HepG2 (cell line): ENCODE measurements at regions not wholly inside any gene's neighbourhood (a gene's known extent, or its start where the extent isn't known, plus 50 kb on each side); places are given as distances from the start of the nearest gene placed in this dataset.
A peak's percentile ranks its signal among the peaks of the same experiment; 100 is the strongest.

Experiments used
- ATF2 ChIP-seq: sonication (generic); formaldehyde crosslinking; IDR thresholded peaks from 2 replicates; pipeline ENCODE4 v1.4.0; 2020; ENCODE audit warnings: missing genetic modification reagents
- CAMTA2 ChIP-seq: sonication (generic); formaldehyde crosslinking; IDR thresholded peaks from 2 replicates; pipeline ENCODE4 v1.4.0; 2020; ENCODE audit warnings: mild to moderate bottlenecking, missing genetic modification reagents, borderline replicate concordance
- DNMT1 ChIP-seq: sonication (generic); formaldehyde crosslinking; IDR thresholded peaks from 2 replicates; pipeline ENCODE4 v1.5.1; 2020; ENCODE audit warnings: mild to moderate bottlenecking, missing genetic modification reagents
- IRX3 ChIP-seq: sonication (generic); formaldehyde crosslinking; IDR thresholded peaks from 2 replicates; pipeline ENCODE4 v1.8.1; 2023; ENCODE audit warnings: mild to moderate bottlenecking, low read depth, missing genetic modification reagents, borderline replicate concordance
- KMT2A ChIP-seq: sonication (generic); formaldehyde crosslinking; IDR thresholded peaks from 2 replicates; pipeline ENCODE4 v1.4.0; 2020; ENCODE audit warnings: missing genetic modification reagents
- MATR3 ChIP-seq: sonication (generic); formaldehyde crosslinking; IDR thresholded peaks from 2 replicates; pipeline ENCODE4 v1.4.0; 2020; ENCODE audit warnings: missing genetic modification reagents
- NCOA5 ChIP-seq: sonication (generic); formaldehyde crosslinking; IDR thresholded peaks from 2 replicates; pipeline ENCODE4 v1.4.0; 2020; ENCODE audit warnings: missing genetic modification reagents
- RAD51 ChIP-seq: fragments of 450-650 bp; IDR thresholded peaks from 2 replicates; pipeline ENCODE4 v1.6.1; 2016; ENCODE audit warnings: borderline replicate concordance
- RFX1 ChIP-seq: fragments of 450-650 bp; IDR thresholded peaks from 2 replicates; pipeline ENCODE4 v1.6.1; 2017
- TFDP1 ChIP-seq: IDR thresholded peaks from 2 replicates; pipeline ENCODE4 v1.6.1; 2016; ENCODE audit warnings: missing compliant biosample characterization, missing genetic modification reagents, borderline replicate concordance
- ZNF354B ChIP-seq: sonication (generic); formaldehyde crosslinking; IDR thresholded peaks from 2 replicates; pipeline ENCODE4 v1.8.0; 2022; ENCODE audit warnings: mild to moderate bottlenecking, missing genetic modification reagents
- ZNF547 ChIP-seq: sonication (generic); formaldehyde crosslinking; IDR thresholded peaks from 2 replicates; pipeline ENCODE4 v1.5.1; 2020; ENCODE audit warnings: mild to moderate bottlenecking, missing genetic modification reagents
- ZNF567 ChIP-seq: sonication (generic); formaldehyde crosslinking; IDR thresholded peaks from 2 replicates; pipeline ENCODE4 v1.8.1; 2023; ENCODE audit warnings: mild to moderate bottlenecking, missing genetic modification reagents, borderline replicate concordance
- ZNF572 ChIP-seq: sonication (generic); formaldehyde crosslinking; IDR thresholded peaks from 2 replicates; pipeline ENCODE4 v1.5.1; 2020; ENCODE audit warnings: mild to moderate bottlenecking, missing genetic modification reagents
- ZNF629 ChIP-seq: sonication (generic); formaldehyde crosslinking; conservative IDR thresholded peaks from 2 replicates; pipeline ENCODE4 v1.5.0; 2020; ENCODE audit warnings: missing genetic modification reagents
- TF ChIP-seq, protein P1 (sequence below): sonication (generic); formaldehyde crosslinking; IDR thresholded peaks from 2 replicates; pipeline ENCODE4 v1.4.0; 2020; ENCODE audit warnings: mild to moderate bottlenecking, missing genetic modification reagents, borderline replicate concordance
- TF ChIP-seq, protein P2 (sequence below): sonication (generic); formaldehyde crosslinking; IDR thresholded peaks from 2 replicates; pipeline ENCODE4 v1.4.0; 2020; ENCODE audit warnings: mild to moderate bottlenecking, missing genetic modification reagents
- TF ChIP-seq, protein P3 (sequence below): sonication (generic); formaldehyde crosslinking; IDR thresholded peaks from 2 replicates; pipeline ENCODE4 v1.5.0; 2020; ENCODE audit warnings: missing genetic modification reagents, mild to moderate bottlenecking, borderline replicate concordance
- TF ChIP-seq, protein P4 (sequence below): sonication (generic); formaldehyde crosslinking; IDR thresholded peaks from 2 replicates; pipeline ENCODE4 v1.4.0; 2020; ENCODE audit warnings: missing genetic modification reagents
- TF ChIP-seq, protein P5 (sequence below): sonication (generic); formaldehyde crosslinking; IDR thresholded peaks from 2 replicates; pipeline ENCODE4 v1.4.0; 2020; ENCODE audit warnings: missing genetic modification reagents

- TF ChIP-seq ZNF629 (CRISPR knock-in tag) (peak; percentile 61), ATF2 (CRISPR knock-in tag) (no peak), RAD51 (no peak), NCOA5 (CRISPR knock-in tag) (no peak), ZNF547 (no peak), ZNF567 (0 out of 2 replicates have a peak, but pooled peaks have one; percentile 20), CAMTA2 (CRISPR knock-in tag) (no peak), RFX1 (no peak), ZNF572 (CRISPR knock-in tag) (peak; percentile 69; the same call in 1 of the 2 replicates), IRX3 (CRISPR knock-in tag) (no peak), ZNF354B (CRISPR knock-in tag) (no peak), MATR3 (CRISPR knock-in tag) (no peak), TFDP1 (no peak; the same call in 1 of the 2 replicates), KMT2A (0 out of 2 replicates have a peak, but pooled peaks have one; percentile 28), DNMT1 (CRISPR knock-in tag) (0 out of 2 replicates have a peak, but pooled peaks have one; percentile 19)
- TF ChIP-seq, protein P1, sequence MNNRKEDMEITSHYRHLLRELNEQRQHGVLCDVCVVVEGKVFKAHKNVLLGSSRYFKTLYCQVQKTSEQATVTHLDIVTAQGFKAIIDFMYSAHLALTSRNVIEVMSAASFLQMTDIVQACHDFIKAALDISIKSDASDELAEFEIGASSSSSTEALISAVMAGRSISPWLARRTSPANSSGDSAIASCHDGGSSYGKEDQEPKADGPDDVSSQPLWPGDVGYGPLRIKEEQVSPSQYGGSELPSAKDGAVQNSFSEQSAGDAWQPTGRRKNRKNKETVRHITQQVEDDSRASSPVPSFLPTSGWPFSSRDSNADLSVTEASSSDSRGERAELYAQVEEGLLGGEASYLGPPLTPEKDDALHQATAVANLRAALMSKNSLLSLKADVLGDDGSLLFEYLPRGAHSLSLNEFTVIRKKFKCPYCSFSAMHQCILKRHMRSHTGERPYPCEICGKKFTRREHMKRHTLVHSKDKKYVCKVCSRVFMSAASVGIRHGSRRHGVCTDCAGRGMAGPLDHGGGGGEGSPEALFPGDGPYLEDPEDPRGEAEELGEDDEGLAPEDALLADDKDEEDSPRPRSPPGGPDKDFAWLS (CRISPR knock-in tag): no peak
- TF ChIP-seq, protein P2, sequence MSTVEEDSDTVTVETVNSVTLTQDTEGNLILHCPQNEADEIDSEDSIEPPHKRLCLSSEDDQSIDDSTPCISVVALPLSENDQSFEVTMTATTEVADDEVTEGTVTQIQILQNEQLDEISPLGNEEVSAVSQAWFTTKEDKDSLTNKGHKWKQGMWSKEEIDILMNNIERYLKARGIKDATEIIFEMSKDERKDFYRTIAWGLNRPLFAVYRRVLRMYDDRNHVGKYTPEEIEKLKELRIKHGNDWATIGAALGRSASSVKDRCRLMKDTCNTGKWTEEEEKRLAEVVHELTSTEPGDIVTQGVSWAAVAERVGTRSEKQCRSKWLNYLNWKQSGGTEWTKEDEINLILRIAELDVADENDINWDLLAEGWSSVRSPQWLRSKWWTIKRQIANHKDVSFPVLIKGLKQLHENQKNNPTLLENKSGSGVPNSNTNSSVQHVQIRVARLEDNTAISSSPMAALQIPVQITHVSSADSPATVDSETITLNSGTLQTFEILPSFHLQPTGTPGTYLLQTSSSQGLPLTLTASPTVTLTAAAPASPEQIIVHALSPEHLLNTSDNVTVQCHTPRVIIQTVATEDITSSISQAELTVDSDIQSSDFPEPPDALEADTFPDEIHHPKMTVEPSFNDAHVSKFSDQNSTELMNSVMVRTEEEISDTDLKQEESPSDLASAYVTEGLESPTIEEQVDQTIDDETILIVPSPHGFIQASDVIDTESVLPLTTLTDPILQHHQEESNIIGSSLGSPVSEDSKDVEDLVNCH (CRISPR knock-in tag): no peak
- TF ChIP-seq, protein P3, sequence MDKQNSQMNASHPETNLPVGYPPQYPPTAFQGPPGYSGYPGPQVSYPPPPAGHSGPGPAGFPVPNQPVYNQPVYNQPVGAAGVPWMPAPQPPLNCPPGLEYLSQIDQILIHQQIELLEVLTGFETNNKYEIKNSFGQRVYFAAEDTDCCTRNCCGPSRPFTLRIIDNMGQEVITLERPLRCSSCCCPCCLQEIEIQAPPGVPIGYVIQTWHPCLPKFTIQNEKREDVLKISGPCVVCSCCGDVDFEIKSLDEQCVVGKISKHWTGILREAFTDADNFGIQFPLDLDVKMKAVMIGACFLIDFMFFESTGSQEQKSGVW: no peak
- TF ChIP-seq, protein P4, sequence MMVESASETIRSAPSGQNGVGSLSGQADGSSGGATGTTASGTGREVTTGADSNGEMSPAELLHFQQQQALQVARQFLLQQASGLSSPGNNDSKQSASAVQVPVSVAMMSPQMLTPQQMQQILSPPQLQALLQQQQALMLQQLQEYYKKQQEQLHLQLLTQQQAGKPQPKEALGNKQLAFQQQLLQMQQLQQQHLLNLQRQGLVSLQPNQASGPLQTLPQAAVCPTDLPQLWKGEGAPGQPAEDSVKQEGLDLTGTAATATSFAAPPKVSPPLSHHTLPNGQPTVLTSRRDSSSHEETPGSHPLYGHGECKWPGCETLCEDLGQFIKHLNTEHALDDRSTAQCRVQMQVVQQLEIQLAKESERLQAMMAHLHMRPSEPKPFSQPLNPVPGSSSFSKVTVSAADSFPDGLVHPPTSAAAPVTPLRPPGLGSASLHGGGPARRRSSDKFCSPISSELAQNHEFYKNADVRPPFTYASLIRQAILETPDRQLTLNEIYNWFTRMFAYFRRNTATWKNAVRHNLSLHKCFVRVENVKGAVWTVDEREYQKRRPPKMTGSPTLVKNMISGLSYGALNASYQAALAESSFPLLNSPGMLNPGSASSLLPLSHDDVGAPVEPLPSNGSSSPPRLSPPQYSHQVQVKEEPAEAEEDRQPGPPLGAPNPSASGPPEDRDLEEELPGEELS: peak; percentile 63; the same call in 1 of the 2 replicates
- TF ChIP-seq, protein P5, sequence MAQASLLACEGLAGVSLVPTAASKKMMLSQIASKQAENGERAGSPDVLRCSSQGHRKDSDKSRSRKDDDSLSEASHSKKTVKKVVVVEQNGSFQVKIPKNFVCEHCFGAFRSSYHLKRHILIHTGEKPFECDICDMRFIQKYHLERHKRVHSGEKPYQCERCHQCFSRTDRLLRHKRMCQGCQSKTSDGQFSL: no peak
Observed at GRCh38 chr20:50353289-50353961, 156.8 kb upstream of the PTPN1 start (continued).
